ENCODE measurements at regions not wholly inside any gene's neighbourhood (a gene's known extent, or its start where the extent isn't known, plus 50 kb on each side); places are given as distances from the start of the nearest gene placed in this dataset.
A peak's percentile ranks its signal among the peaks of the same experiment; 100 is the strongest.

DNA sequence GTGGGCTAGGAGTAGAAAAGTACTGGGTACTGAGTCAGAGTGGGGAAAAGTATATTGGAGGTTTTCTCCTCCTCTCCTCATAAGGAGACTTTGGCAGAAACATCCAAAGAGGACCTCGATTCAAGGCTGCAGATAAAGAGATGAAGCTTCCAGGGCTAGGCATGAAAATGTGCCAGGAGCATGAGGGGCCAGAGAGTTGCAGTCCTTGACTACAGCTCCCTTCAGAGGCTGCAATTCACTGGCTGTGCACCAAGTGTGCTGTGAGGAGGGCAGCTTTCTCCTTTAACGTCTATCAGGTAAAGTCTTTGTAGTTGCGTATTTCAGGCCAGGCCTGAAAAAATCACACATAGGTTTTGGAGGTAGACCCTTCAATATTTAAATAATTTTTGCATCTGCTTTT is 174.9 kb upstream of the VEGFC start:
- DNase-seq (ENCODE audit: low read depth) = no peak
- H3K4me3 ChIP-seq (ENCODE audit: low read depth, low read length) = no peak overlapping the region

DNA sequence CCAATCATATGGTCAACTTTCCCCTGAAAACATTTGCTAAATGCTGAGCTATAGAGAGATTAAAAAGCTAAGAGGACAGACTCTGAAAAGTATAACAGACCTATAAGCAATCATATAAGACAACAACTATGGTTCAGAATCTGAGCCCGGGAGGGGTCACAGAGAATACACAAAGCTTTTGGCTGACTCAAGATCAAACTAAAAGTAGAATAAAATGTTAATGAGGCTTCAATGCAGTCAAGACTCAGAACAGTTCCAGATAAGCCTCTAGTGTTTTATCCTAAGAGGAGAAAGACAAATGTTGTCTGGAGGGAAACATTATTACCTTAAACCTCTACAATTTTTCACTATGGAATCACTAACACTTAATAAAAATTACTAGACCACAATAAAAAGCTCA is 175.4 kb upstream of the VEGFC start:
- no peak for DNase-seq (ENCODE audit: low read depth)

DNA sequence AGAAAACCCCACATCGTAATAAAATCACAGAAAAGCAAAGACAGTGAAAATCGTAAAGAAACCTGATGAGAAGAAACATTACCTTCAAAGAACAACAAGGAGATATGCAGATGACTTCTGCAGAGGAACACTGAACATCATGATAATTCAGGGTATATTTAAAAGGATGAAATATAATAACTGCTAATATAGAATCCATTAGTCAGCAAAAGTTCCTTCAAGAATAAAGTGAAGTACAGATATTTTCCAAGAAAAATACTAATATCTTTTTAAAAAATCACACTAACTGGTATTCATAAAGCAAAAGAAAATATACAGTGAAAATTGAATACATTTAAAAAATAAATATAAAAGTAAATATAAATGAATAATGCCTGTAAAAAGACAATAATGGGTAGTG is 176.3 kb upstream of the VEGFC start:
- H3K4me3 ChIP-seq (ENCODE audit: low read depth, low read length) = no peak overlapping the region
- DNase-seq (ENCODE audit: low read depth) = no peak

More for the DNA sequence above, 175.4 kb upstream of the VEGFC start:
- H3K4me3 ChIP-seq (ENCODE audit: low read depth, low read length) = no peak overlapping the region

DNA sequence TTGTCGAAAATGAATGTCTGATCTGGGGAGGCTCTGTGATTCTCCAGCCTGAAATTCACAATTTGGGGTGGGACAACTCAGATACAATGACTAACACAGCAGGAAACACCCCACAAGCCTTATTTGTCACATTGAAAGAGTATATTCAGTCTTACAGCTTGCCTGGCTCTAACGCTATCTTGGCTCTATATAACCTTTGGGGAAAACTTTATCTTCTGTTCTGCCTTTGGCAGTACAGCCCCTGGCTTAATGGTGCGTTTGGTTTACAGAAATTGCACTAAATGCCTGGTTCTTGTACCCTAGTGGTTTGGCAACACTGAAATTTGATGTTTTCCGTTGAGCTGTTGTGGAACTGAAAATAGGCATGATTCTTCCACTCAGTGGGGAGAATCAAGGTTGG is 178.1 kb upstream of the VEGFC start:
- DNase-seq (ENCODE audit: low read depth) = no peak
- no peak overlapping the region for H3K4me3 ChIP-seq (ENCODE audit: low read depth, low read length)

DNA sequence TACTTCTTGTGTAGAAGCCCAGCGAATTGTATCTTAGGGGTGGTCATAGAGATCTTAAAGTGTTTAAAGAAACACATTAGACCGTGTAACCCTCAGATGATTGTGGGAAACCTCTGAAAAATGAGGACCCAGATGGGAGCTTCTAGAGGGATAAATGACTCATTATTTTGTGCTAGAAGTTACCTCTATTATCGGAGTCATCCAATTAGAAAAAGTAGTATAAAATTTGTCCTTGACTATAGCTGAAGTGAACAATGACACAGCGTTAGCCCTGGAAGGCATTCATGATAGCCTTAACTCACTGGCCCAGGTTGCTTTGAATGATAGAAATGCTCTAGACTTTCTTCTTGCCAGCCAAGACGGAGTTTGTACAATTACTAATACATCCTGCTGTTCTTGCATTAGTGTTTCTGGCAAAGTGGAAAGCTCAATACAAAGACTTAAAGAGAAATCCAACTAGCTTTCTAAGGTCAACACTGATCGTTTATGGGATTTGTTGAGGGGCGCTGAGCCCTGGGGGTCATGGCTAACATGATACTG is 178.9 kb upstream of the VEGFC start:
- no peak overlapping the region for H3K4me3 ChIP-seq (ENCODE audit: low read depth, low read length)
- no peak for DNase-seq (ENCODE audit: low read depth)

DNA sequence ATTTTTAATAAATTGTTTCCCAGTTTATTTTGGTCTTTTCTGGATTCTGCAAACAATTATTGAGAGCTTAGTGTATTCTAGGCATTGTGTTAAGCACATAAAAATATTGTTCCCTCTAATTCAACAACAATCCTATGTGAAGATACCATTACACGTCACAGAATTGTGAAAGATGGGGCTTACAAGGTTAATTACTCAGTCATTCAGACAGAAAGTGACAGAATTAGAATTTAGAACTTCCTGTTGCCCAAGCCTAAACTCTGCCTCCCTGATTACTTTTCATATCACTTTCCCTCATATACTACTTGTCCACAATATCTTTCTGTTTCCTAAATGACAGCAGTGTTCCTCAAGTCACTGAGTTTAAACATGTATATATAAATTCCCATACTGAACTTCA is 186.7 kb upstream of the VEGFC start:
- no peak overlapping the region for H3K4me3 ChIP-seq (ENCODE audit: low read depth, low read length)
- DNase-seq (ENCODE audit: low read depth) = no peak

DNA sequence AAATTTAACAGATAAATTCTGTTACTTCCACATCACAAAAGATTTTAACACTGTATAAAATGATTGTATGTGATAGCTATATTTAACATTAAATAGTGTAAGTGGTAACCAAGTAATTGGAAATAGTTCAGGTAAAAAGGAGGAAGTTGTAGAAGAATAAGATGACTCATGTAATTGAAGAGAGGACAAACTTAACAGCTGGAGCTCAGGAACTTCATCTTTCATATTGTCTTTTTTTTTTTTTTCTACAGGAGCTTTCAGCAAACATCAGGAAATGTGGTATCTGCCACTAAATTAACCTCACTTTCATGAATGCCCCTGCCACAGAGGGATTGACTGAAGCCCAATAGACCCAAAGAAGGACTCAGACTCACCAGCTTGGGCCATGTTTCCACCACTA is 188.4 kb upstream of the VEGFC start:
- no peak for DNase-seq (ENCODE audit: low read depth)
- no peak overlapping the region for H3K4me3 ChIP-seq (ENCODE audit: low read depth, low read length)

DNA sequence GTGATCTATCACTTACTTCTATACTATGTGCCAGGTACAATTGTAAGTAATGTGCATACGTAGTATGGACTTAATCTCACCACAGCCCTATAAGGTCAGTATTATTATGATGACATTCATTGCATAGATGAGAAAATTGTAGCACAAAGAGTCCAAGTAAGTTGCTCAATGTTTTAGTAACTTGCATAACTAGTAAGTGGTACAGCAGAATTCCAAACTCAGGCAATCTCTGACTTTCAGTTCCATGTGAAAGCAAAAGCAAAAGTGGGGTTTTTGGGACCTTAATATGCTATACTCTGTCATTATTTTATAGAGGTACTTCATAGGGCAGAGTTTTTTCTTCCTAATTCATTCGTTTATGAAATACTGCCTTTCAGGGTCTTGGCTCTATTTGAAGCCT is 188.8 kb upstream of the VEGFC start:
- H3K4me3 ChIP-seq (ENCODE audit: low read depth, low read length) = no peak overlapping the region
- peak; percentile 58 for DNase-seq (ENCODE audit: low read depth)

DNA sequence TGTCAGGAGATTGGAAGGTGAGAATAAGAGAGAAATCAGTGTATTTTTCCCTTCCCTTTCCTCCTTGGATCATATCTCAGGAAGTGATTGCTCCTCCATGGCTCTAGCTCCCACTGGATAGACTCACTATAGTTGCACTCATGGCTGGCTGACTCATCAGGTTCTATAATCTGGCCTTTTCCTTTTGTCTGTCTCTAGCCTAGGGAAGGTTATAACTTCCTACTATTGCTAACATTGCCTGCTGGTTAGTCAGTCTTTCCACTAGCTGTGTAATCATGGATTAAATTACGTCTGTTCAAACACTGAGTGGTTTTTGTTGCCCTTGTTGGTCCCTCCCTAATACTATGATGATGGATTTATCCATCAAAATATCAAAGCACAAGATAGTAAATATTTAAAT is 195.5 kb upstream of the VEGFC start:
- no peak overlapping the region for H3K4me3 ChIP-seq (ENCODE audit: low read depth, low read length)
- peak; percentile 89 for DNase-seq (ENCODE audit: low read depth)

DNA sequence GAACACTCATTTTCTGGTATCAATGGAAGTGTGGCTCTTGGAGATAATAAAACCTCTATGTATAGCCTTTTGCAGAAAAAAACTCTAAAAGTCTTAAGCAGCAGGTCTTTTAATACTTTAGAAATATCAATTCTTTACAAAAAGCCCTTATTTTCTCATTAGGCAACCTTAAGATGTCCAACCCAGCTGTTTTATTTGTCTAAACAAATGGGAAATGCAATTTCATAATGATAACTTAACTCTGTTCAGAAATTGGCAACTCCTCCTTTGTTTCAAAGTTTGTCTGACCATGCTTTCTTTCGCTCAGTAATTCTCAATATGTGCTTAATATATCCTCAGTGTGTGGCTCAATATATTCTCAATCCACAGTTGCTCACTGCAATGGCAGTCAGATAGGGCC is 196.5 kb upstream of the VEGFC start:
- no peak for DNase-seq (ENCODE audit: low read depth)

DNA sequence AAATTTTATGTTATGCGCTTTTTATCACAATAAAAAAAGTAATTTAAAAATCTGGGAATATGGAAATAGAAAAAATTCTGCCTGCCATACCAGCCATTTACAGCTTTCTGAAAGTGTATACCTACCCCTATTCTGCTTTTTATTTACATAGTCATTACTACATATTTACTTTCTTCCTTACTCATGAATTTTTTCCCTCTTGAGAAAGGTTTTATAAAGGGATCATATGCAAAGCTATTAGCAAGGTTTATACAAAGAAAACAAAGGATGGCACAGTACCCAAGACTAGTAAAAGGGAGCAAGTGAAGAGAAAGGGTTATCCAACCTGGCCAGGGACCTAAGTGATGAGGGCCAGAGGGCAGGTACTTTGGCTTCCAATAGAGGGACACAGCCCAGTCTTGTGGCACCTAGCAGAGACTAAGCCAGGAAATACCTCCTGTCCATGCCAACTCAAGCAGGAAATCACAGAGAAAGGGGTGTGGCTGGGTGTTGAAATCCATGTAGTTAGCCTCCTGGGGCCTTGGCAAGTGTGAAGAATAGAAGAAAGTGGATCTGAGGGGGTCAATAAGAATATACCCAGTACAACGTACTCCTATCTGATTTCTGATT is 207.3 kb upstream of the VEGFC start:
- DNase-seq (ENCODE audit: low read depth) = no peak
- H3K4me3 ChIP-seq (ENCODE audit: low read depth, low read length) = no peak overlapping the region

More for the DNA sequence above, 196.5 kb upstream of the VEGFC start:
- no peak overlapping the region for H3K4me3 ChIP-seq (ENCODE audit: low read depth, low read length)

DNA sequence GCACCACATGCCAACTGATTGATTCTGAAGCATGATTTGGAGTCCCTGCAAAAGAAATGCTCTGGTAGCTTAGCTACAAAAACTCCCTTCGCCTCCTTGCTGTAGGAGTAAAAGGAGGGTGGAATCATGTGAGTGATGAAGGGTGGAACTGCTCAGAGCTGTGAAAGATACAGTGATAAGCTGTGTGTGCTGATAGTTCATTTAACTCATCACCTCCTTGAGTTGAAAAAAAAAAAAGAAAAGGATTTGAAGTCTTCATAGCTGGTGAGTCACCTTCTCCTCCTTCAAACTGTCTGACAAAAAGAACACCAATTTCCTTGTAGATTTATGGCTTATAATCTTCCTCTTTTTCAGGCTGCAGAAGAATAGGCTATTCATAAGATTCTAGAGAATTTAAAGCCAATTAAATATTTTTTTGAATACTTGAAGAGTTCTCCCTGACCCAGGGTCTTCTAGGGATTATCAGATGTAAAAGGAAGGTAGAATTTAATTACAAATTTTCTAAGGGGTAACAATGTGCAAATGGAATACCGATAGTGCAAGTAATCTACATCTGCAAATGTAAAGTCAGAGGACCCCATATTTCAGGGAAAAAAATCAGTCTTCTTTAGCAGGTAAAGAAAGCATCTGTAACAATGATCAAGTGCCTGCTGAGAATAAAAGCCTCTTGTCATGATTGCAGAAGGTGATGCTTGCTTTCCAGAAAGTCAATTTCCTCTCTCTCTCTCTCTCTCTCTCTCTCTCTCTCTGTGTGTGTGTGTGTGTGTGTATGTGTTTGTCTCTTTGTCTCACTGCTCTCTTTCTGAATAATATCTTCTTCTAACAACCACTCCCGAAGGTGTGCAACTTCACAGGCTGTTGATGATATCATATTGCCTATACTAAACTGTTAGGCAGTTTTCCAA is 208.8 kb upstream of the VEGFC start:
- no peak for DNase-seq (ENCODE audit: low read depth)
- H3K4me3 ChIP-seq (ENCODE audit: low read depth, low read length) = no peak overlapping the region

DNA sequence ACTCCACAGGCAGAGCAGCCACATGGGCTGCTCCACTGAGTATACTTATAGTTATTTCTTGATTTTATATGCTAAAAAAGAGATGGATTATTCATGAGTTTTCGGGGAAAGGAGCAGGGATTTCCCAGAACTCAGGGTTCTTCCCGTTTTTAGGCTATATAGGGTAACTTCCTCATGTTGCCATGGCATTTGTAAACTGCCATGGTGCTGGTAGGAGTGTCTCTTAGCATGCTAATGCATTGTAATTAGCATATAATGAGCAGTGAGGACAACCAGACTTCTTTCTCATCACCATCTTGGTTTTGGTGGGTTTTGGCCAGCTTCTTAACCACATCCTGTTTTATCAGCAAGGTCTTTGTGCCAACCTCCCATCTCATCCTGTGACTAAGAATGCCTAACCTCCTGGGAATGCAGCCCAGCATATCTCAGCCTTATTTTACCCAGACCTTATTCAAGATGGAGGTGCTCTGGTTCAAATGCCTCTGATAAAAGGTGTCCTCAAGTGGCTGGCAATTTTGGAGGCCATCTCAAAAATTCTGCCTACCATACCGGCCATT is 213.0 kb upstream of the VEGFC start:
- H3K4me3 ChIP-seq (ENCODE audit: low read depth, low read length) = no peak overlapping the region
- DNase-seq (ENCODE audit: low read depth) = no peak

DNA sequence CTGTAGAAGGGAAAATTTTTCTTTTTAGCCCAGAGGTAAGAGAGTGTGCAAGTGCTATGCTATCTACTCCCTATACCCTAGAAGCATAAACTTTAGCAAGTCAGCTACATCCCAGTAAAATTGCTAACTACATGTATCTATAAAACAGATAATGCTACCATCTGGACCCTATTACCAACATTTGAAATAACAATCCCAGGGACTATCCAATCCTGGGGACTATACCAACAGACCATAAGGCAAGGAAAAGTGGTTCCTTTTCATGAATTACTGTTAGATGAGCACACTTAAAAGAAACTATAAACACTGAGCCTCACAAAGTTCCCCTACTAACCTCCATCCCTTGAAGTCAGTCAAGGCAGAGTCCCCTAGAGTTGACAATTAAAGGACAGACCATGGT is 213.6 kb upstream of the VEGFC start:
- no peak for DNase-seq (ENCODE audit: low read depth)
- H3K4me3 ChIP-seq (ENCODE audit: low read depth, low read length) = no peak overlapping the region

DNA sequence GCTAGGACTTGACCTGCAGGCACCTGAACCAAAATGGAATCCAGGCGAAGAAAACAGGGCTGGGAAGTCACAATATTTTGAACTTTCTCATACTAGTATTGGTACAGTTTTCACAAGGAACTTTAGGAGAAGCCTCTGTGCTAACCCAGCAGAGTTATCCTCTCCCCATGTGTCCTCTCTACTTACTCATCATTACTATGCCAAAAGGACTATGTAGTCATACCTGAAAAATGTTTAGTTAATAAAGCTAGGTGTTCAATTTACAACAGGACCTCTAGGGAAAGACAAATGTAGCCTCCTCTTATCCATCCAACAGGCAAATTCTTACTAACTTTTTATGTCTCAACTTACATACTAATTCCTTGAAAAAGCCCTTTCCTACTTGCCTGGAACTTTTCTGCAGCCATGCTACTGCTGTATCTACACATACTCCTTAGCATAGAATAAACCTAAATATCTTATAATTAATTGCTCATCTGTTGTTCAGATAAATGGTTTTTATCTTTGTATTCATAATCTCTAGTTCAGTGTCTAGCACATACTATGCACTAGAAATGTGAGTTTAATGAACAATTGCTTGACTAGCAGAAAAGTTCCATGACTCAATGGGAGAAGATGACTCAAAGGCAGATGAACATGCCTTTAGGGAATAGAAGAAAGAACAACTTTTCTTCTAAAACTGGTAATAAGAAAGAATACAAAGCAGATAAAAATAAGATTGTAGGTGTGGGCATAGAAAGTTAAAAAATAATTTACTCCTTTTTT is 215.5 kb upstream of the VEGFC start:
- H3K4me3 ChIP-seq (ENCODE audit: low read depth, low read length) = no peak overlapping the region
- DNase-seq (ENCODE audit: low read depth) = no peak

DNA sequence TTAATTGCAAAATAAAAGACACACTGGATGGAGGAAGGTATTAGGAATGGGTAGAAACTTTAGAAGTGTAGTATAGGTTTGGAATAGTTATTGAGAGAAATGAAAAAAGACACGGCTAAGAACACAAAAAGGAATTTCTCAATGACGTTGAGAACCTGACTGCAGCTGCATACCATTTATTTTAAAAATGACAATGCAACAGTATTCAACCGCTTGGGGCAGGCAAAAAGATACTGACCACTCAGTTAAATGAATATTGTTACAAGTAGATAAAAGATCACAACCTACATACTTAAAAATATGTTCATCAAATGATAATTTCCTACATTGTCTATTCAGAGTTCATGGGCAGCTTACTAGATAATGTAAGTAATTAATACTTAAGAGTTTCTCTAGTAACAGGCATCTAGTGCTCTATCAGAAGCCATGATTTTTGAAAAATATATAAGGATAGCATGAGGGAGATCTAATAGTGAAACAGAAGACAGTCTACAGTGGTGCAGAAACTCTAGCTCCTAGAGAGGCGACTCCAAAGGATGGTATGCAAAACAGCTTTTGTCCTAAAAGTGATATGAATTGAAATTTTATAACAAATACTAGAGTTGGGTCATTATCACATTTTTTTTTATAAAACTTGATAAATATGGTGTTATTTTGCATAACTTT is 216.2 kb upstream of the VEGFC start:
- no peak overlapping the region for H3K4me3 ChIP-seq (ENCODE audit: low read depth, low read length)
- DNase-seq (ENCODE audit: low read depth) = no peak

DNA sequence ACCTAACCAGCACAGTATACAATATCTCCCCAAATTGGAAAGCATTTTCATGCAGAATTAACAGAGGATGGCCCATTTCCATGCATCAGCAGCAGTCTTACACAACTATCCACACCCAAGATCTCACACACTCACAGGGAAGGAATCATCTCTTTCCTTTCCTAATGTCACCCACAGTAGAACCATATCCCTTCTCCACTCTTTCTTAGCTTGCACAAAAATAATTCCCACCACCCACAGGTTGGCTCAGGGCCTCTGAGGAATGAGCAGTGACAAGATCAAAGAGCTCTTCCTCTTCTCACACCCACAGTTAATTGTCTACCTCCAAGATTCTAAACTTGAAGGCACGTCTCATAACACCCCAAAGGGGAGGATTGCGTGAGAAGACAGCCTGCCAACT is 217.7 kb upstream of the VEGFC start:
- H3K4me3 ChIP-seq (ENCODE audit: low read depth, low read length) = no peak overlapping the region

DNA sequence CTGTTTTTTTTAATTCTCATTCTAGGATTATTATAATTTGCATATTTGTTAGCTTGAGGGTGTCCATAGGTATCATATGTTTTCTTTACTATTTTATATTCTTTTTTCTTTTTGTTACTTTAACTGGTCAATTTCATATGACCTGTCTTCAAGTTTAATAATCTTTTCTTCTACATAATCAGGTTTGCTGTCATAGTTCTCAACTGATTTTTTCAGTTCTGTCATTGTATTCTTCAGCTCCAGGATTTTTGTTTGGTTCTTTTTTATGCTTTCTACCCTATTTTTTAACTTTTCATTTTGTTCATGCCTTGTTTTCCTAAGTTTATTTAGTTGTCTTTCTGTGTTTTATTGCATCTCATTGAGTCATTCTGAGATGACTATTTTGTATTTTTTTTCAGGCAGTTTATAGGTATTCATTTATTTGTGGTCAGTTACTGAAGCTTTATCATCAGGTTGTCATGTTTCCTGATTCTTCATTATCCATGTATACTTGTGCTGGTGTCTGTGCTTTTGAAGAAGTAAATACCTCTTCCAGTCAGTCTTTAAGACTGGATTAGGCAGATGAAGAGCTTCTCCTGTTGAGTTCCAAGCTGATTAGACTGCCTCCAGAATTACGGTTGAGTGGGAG is 220.3 kb upstream of the VEGFC start:
- DNase-seq (ENCODE audit: low read depth) = no peak
- H3K4me3 ChIP-seq (ENCODE audit: low read depth, low read length) = no peak overlapping the region

More for the DNA sequence above, 217.7 kb upstream of the VEGFC start:
- no peak for DNase-seq (ENCODE audit: low read depth)
